ENCODE measurements at regions not wholly inside any gene's neighbourhood (a gene's known extent, or its start where the extent isn't known, plus 50 kb on each side); places are given as distances from the start of the nearest gene placed in this dataset.

- DNase-seq: no peak
- no peak for TF ChIP-seq POLR2AphosphoS5 (IDR thresholded peaks at IDR 0.05)
- TF ChIP-seq CTCF (IDR thresholded peaks at IDR 0.05 in 8 of 11, conservative IDR thresholded peaks at IDR 0.05 in 3 of 11): no peak
- TF ChIP-seq POLR2A (IDR thresholded peaks at IDR 0.05): no peak
- Histone ChIP-seq H3K36me3 (no peaks in the 10 kb centered on the region), H3K4me3 (no peak overlapping the region), H3K27ac (no peak overlapping the region), H3K4me1 (no peaks in the 10 kb centered on the region), H3K27me3 (replicated peaks in 1 of 7) (no peaks in the 10 kb centered on the region), H3K9me3 (peaks cover 0 to 28% (median 14%) of the 10 kb centered on the region in 8 donors)
- 77 to 83% (median 81%) methylated on average over 5 of the region's 5 CpGs for WGBS, 5 donors
- intact Hi-C loops (cut with DNase I; ENCODE audit: low total_unique reads): no loop called here
These were observed 69.7 kb upstream of the DAPK1 start for GRCh38 chr9:87427851-87428506.

DNA sequence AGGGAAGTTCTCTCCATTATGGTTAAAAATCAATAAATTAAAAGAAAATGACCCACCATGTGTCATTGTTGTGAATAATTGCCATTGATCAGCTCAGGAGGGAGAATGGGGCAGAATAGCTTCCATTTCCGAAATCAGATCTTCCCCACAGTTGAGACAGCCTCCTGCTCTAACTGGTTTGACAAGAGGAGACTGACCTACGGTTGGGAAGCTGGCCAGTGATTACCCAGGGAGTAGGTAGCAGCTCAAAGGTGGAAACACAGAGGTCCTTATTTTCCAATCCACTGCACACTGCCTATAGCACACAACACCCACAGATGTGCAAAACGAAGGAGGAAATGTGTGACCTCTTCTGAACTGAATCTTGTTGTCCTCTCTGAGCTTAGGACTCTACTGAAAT, 69.0 kb upstream of the DAPK1 start:
- no peaks in the 10 kb centered on the region for H3K27me3 ChIP-seq (replicated peaks in 1 of 7)
- no peaks in the 10 kb centered on the region for H3K4me1 ChIP-seq
- H3K36me3 ChIP-seq: no peaks in the 10 kb centered on the region
- no peak for TF ChIP-seq POLR2AphosphoS5 (IDR thresholded peaks at IDR 0.05)
- no peak for TF ChIP-seq CTCF (IDR thresholded peaks at IDR 0.05 in 8 of 11, conservative IDR thresholded peaks at IDR 0.05 in 3 of 11)
- no peak for TF ChIP-seq POLR2A (IDR thresholded peaks at IDR 0.05)
- H3K4me3 ChIP-seq: no peak overlapping the region
- WGBS, 5 donors: 57 to 85% (median 64%) methylated on average over 3 of the region's 3 CpGs
- peaks cover 0 to 23% (median 14%) of the 10 kb centered on the region in 8 donors for H3K9me3 ChIP-seq
- intact Hi-C loops (cut with DNase I; ENCODE audit: low total_unique reads): no loop called here
- DNase-seq: no peak
- no peak overlapping the region for H3K27ac ChIP-seq

DNA sequence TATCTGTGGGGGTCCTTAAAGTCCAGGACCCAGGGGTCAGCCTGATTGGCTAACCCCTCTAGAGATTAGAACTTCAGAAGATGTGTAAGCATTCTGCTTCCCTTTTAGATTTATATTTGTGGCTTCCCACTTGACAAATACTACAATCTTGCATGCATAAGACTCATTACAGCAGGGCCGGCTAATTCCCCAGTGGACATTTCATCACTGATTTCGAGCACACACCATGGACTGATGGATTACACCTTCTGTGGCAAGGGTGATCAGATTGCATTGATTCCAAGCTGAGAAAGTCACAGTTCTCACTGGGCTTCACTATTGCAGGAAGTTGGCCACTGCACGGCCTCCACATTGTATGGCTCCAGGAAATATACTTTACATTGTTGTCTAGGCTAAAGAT, 65.8 kb upstream of the DAPK1 start:
- TF ChIP-seq POLR2A (IDR thresholded peaks at IDR 0.05): no peak
- no peak for TF ChIP-seq CTCF (IDR thresholded peaks at IDR 0.05 in 8 of 11, conservative IDR thresholded peaks at IDR 0.05 in 3 of 11)
- no peak for TF ChIP-seq POLR2AphosphoS5 (IDR thresholded peaks at IDR 0.05)
- no peaks in the 10 kb centered on the region for H3K4me1 ChIP-seq
- no peak overlapping the region for H3K27ac ChIP-seq
- 66 to 83% (median 75%) methylated on average over 3 of the region's 3 CpGs for WGBS, 5 donors
- H3K27me3 ChIP-seq (replicated peaks in 1 of 7): no peaks in the 10 kb centered on the region
- no peak for DNase-seq
- intact Hi-C loops (cut with DNase I; ENCODE audit: low total_unique reads): no loop called here
- H3K36me3 ChIP-seq: no peaks in the 10 kb centered on the region
- no peaks in the 10 kb centered on the region for H3K9me3 ChIP-seq
- H3K4me3 ChIP-seq: no peak overlapping the region

DNA sequence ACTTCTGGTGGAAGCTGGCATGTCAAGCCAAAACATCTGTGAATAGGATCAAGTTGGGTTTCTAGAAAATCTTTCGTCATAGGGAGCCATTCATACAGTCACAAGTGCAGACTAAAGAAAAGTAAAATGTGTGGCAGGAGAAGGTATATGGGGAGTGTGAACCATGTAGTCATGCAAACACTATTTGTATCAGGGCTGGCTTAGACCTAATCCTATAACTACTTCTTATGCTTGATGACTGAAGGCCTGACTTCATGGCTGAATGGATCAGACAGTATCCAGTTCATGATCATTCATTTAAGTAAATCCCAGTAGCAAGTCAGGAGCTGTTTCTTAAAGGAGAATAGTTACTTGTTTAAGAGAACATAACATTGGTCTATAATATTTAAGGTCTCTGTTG, 63.8 kb upstream of the DAPK1 start:
- no peak for DNase-seq
- H3K9me3 ChIP-seq: no peaks in the 10 kb centered on the region
- no peaks in the 10 kb centered on the region for H3K36me3 ChIP-seq
- no peaks in the 10 kb centered on the region for H3K27me3 ChIP-seq (replicated peaks in 1 of 7)
- H3K27ac ChIP-seq: no peak overlapping the region
- 85 to 100% (median 94%) methylated on average over 1 of the region's 1 CpG for WGBS, 5 donors
- H3K4me3 ChIP-seq: no peak overlapping the region
- intact Hi-C loops (cut with DNase I; ENCODE audit: low total_unique reads): no loop called here
- H3K4me1 ChIP-seq: no peaks in the 10 kb centered on the region
- TF ChIP-seq CTCF (IDR thresholded peaks at IDR 0.05 in 8 of 11, conservative IDR thresholded peaks at IDR 0.05 in 3 of 11): no peak
- no peak for TF ChIP-seq POLR2AphosphoS5 (IDR thresholded peaks at IDR 0.05)
- no peak for TF ChIP-seq POLR2A (IDR thresholded peaks at IDR 0.05)
